ENCODE measurements at regions not wholly inside any gene's neighbourhood (a gene's known extent, or its start where the extent isn't known, plus 50 kb on each side); places are given as distances from the start of the nearest gene placed in this dataset.

GRCh38 chr5:57863661-57864060 lies 381.1 kb upstream of the ACTBL2 start:
- TF ChIP-seq POLR2AphosphoS5 (IDR thresholded peaks at IDR 0.05): no peak
- TF ChIP-seq CTCF (IDR thresholded peaks at IDR 0.05): no peak
